ENCODE measurements at regions not wholly inside any gene's neighbourhood (a gene's known extent, or its start where the extent isn't known, plus 50 kb on each side); places are given as distances from the start of the nearest gene placed in this dataset.
"Not testable (repeated sequence)": the region's sequence is repeated elsewhere in the genome, so short reads cannot be mapped to it uniquely, and the experiment has no call there.

DNA sequence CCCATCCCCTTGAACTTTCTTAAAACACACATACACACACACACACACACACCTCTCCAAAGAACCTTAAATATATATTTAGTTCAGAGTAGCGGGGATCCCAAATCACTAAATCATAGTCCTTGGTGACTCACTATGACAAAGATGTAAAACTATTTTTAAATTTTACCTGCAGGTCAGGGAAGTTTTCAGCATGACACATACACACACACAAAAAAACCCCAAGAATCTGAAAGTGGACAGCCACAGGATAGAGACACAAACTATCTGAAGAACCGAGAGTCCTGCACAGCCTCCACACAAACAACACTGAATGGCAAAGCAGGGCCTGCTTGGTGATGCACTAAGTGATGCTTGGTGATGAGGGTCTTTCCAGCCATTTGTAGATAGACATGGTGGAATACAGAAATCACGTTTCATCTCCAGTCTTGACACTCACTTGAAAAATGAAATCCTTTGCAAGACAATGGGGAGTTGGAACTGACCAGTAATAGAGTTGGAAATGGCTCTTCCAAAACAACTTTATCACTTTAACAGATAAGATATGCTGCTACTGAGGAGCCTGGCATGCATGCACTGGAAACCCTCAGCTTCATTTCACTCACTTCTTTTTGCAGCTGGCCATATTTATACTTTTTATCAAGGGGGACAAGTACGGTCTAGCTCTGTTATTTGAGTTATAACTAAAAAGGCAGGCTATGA is 307.3 kb downstream of the RAPGEF2 start:
- no peak for DNase-seq

DNA sequence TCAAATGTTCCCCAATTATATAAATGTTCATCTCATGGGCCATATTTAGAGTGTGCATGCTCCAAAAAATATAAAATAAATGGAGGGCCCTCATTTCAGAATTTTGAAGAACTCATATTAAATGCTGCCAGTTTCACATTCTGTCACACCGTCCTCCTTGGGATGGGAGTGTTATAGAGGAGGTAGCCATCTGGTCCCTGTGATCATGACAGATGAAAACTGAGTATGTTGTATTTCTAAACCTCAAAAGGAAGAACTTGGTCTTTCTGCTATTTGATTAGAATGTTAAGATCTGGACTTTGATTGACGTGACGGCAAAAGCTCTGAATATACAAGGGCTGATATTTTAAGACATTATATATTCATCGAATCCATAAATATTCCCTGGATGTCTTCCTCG is 308.0 kb downstream of the RAPGEF2 start:
- DNase-seq = no peak

DNA sequence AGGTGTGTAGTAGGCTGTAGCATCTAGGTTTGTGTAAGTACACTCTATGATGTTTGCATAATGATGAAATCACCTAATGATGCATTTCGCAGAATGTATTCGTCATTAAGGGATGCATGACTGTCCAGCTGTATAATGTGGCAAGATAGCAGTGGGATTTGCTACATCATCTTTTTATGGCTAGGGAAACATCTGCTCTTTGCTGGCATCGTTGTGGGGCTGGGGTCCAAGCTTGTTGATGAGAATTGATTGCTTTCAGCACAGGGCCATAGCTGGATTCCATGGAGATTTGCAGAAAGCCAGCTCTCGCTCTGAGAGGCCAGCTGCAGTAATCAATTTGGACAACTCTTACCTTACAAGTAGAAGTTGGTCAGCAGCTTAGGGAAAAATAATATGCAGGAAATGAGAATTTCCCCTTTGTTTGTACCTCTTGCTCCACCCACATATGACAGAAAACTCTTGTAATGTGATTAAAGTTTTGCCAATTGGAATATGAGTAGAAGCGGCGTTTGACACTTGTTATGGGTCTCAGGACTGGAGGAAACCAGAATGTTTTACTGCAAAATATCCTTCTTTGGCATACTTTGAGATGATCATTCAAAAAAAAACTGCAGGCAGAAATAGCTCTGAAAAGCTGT is 310.5 kb downstream of the RAPGEF2 start:
- DNase-seq = no peak

DNA sequence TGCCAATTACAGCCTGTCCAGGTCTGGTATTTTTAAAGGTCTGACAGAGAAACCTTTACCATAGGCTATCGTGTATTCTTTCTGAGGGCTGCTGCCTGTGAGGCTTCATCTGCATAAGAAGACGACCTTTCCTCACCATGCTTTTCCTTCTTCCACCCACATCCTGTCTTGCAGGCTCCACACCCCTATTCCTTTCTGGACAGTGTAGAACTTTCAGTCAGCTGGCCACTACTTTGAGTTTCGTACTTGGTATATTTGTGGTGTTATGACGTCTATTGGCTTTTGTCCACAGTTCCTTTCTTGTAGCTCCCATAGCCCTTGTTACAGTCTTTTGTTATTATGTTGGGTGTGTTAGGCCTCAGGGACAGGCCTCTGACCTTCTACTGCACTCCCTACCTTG is 311.4 kb downstream of the RAPGEF2 start:
- DNase-seq = no peak

DNA sequence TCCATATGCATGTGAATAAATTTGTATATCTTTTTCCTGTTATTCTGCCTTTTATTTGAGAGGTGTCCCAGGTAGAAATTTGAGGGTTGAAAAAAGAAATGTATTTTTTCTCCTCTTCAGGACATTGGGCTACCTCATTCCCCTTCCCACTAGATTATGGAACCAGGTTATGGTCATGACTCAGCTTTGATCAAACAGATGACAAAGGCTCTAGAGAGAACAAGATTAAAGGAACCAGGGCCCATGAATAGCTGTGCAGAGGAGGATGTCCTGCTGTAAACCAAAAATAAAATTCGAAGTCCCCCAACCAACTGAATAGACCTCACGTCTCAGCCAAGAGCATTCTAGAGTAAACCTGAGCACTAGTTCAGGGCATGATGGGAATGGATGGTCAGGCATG is 313.2 kb downstream of the RAPGEF2 start:
- DNase-seq = no peak

DNA sequence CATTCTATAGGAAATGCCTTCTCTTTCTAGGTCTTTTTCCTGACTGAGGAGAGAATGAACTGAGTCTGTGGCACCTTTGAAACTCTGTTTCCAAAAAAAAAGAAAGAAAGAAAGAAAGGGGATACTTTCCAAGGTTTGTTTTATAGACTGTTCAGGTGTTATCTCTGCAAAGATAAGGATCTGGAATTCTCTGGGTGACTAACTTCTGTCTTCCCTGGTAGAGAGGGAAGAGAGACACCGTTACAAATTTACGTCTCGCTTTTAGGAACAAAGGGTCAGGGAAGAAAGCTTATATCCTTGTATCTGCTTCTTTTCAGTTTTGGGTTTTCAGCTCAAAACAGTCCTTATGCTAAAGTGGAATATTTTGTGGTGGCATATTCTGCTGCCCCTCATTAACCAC is 314.1 kb downstream of the RAPGEF2 start:
- DNase-seq = no peak

DNA sequence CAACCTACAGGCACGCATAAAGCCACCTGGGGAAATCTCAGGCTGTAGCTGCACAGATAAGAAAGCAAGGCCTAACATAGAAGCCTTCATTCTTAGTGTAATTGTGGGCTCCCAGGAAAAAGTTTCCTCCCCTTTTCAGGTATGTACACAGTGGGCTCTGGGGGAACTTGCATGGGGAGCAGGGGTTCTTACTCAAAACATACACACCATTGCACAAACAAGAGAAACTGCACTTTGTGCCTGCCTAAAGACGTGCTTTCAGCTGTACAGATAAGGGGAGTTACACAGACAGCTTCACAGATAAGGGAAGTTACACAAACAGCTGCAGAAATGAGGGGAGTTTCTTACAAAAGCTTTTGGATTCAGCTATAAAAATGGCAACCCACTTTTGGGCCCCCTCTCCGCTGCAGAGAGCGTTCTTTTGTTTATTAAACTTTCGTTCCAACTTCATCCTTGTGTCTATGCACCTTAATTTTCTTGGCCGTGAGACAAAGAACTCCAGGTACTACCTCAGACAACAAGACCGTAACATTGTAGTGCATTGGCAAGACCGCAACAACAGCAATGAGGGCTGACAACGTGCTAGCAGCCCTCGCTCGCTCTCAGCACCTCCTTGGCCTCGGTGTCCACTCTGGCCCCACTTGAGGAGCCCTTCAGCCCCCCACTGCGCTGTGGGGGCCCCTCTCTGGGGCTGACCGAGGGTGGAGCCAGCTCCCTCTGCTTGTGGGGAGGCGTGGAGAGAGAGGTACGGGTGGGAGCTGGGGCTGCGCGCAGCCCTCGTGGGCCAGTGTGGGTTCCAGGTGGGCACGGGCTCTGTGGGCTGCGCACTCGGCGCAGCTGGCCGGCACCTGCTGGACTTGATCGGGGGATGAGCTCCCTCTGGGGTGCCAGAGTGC is 317.5 kb downstream of the RAPGEF2 start:
- DNase-seq = no peak

DNA sequence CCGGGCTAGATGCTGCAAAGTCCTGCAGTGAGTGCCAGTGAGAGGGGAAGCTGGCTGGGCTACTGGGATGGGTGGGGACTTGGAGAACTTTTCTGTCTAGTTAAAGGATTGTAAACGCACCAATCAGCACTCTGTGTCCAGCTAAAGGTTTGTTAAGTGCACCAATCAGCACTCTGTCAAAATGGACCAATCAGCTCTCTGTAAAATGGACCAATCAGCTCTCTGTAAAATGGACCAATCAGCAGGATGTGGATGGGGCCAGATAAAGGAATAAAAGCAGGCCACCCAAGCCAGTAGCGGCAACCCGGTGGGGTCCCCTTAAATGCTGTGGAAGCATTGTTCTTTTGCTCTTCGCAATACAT is 318.2 kb downstream of the RAPGEF2 start:
- DNase-seq = not testable (repeated sequence)

DNA sequence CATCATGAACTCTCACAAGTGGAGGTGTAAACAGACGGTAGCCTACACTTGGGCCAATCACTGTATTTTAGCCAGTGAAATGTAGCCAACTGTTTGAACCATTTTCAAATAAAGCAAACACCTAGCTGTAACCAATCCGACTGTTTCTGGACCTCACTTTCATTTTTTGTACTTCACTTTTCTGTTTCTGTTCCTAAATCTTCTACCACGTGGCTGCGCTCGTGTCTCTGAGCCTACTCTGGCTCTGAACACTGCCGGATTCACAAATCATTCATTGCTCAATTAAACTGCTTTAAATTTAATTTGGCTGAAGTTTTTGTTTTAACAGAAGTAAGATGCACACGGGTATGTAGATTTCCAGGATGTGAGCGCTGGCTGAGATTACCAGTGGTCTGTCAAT is 319.1 kb downstream of the RAPGEF2 start:
- no peak for DNase-seq

DNA sequence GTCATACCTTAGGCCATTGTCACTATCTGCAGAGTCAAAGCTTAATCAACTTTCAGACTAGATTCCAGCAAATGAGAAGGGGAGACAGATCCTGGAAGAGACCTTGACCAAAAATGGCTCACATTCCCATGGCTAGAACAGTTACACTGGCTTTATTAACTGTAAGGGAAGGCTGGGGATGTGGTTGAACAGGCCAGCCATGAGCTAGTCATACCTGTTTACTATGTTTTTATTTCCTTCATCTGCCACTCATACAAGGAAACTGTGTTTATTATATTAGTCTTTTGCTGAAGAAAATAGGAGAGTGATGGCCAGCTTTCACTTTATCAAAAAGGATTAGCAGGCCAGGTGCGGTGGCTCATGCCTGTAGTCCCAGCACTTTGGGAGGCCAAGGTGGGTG is 319.7 kb downstream of the RAPGEF2 start:
- no peak for DNase-seq

DNA sequence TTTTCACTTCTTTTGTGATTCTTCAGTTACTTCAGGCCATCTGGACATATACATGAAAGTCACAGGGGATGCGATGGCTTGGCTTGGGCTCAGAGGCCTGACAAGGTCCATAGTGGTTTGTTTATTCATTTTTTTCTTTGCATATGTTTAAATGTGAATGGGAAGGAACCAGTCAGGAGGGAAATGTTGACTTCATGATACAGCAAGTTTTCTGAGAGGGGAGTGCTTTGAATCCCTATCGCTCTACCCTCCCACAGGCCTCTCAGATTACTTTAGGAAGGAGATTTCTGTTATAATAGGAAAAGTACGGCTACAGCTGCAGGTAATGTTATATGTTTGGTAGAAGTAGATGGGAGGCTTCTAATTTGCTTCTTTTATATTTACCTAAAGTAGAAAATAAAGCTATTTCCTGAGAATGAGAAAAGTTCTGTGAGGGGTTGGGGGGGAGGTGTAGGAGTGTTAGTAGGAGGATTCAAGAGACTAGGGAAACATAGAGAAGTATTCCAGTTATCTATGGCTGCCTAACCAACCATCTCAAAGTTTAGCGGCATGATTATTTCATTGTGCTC is 322.9 kb downstream of the RAPGEF2 start:
- no peak for DNase-seq

DNA sequence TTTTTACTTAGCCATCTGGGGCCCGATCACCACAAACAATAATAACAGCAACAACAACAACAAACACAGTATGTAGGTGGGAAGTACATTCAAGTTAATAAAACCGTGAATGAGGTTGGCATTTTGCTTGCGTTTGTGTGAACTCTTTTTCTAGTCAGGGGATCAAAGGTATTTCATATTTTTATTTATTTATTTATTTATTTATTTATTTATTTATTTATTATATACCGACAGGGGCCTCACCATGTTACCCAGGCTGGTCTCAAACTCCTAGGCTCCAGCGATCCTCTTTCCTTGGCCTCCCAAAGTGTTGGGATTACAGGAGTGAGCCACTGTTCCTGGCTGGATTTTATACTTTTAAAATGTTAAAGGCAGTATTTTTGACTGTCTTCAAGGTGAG is 325.4 kb downstream of the RAPGEF2 start:
- no peak for DNase-seq

DNA sequence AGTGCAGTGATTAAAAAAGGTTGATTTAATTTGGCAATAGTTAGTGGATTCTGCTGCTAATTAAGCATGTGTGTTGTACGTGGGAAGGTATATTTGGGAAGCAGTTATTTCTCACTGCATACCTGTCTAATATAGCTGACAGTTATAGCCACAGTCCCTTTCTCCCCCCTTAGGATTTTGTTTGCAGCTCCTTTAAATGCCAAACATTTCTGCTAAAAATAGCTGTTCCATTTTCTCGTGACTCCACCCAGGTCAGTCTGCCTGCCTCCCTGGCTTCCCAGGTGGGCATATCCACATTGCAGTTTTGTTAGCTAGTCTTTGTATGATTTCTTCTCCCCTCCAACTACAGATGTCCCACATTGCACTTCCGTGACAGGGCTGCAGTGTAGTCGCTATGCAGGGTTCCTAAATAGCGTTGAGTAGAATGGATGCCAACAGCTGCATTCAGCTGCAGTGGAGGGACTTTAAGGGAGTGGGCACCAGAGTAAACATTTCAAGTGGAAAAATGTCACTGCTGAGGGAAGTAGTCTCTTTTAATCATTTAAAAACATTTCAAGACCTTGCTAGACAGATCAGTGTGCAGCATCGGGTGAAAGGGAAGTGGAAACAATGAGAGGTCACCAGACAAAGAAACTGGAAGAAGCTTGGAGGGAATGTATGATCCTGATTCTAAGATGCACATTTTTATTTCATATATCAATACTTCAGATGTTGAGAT is 326.3 kb downstream of the RAPGEF2 start:
- no peak for DNase-seq

DNA sequence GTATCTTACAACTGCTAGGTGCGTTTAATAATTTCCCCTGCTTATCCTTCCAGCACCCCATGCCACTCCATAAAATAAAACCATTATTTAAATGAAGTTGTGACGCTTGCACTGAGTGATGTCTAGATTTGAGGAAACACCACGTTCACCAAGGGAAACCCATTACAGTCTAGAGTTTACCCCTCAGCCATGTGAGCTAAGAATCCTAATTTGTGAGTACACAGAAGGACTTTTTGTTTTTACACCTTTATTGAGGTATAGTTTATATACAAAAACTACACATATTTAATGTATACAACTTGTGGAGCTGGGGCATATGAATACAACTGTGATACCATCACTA is 326.8 kb downstream of the RAPGEF2 start:
- DNase-seq = no peak

DNA sequence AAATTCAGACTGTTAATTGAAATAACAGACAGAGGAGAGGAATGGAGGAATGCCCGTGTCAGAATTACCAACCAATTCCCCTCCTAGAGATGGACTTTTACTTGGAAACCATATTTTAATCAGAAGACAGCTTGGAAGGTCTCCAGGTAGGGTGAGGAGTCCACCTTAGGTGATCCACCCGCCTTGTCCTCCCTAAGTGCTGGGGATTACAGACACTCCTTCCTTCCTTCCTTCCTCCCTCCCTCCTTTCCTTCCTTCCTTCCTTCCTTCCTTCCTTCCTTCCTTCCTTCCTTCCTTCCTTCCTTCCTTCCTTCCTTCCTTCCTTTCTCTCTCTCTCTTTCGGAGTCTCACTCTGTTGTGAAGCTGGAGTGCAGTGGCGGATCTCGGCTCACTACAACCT is 328.0 kb downstream of the RAPGEF2 start:
- DNase-seq = no peak

DNA sequence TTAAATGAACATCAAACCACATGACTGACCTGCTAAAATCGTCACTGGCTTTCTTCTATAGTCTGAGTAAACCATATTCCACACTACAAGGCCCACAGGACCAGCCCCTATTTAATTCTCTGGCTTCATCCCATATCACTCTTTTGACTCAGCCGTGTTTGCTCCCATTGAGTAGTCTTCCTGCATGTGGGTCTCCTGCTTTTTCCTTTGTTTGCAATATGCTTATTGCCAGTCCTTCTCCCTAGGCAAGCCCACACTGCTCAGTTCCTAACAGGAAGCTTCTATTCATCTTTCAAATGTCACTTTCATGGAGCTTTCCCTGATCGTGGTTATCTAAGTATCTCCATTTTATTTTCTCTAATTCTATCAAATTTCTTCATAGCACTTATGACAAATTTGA is 329.6 kb downstream of the RAPGEF2 start:
- DNase-seq = no peak

DNA sequence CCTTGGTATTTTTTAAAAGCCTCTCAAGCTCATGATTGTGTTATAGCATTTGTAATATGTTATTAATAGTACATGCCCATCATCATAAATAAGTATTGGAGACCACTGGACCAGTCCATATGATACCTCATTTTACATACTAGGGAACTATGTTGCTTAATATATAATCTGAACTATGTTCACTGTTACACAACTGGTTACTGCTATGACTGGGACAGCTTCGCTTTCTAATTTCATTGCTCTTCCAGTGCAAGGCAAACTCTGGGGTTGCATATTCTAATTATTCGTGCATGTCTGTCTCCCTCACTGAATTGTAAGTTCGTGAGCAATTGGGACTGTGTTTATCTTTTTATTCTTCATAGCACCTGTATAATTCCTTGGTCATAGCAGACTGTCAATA is 330.5 kb downstream of the RAPGEF2 start:
- DNase-seq = no peak

DNA sequence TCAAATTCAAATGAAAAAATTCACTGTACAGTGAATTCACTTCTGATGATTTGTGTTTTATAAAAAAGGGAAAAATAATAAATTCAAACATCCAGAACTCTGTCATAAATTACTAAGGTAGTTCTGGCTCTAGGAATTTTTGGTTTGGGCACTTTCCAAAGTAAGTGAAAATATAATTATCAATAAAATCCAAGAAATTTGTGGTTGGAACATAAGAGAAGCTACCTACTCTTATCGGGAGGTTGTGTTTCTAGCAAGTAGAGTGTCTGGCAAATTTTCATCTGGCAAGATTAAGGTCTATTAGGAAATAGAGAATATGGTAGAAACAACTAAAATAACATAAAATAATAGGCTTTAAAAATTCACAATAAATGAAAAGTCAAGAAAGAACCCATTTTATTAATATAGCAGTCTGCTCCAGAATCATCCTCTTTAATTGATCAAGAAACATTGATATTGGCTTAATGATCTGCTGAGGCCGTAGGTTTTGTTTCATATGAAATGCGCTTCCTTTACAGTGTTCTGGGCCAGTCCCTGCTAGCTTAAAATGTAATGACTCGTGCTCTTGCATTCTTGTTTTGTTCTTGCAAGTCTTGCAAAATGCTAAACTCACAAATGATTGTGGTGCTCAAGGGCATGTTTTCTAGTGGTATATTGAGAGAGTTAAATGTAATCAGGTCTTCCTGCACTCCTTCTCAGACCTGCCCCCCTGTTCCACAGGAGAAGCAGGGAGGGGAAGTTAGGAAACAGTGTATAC is 331.4 kb downstream of the RAPGEF2 start:
- DNase-seq = no peak

DNA sequence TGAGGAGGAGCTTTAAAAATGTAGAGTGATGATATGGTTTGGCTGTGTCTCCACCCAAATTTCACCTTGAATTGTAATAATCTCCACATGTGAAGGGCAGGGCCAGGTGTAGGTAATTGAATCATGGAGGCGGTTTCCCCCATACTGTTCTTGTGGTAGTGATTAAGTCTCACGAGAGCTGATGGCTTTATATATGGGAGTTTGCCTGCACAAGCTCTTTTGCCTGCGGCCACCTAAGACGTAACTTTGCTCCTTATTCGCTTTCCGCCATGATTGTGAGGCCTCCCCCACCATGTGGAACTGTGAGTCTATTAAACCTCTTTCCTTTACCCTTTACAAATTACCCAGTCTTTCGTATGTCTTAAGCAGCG is 332.0 kb downstream of the RAPGEF2 start:
- DNase-seq = no peak

DNA sequence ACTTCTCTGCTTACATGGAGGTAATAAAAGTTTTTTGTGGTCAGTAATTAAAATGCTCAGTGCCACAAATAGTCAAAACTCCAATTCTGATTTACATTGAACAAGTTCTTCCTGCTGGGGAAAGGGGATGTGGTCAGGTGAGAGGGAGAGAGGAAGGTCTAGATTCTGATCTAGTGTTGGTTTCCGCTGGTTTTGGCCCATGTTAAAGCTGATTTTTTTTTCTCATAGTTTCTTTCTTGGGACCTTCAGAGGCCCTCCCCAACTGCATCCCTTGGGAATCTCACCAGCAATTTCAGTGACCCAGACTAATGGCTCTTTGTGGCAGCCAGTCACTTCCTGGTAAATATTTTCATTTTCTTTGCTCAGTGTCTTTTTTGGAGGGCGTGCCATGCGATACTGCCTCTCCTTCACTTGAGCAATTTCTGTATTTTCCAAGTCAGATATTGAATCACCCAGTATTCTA is 332.7 kb downstream of the RAPGEF2 start:
- no peak for DNase-seq

DNA sequence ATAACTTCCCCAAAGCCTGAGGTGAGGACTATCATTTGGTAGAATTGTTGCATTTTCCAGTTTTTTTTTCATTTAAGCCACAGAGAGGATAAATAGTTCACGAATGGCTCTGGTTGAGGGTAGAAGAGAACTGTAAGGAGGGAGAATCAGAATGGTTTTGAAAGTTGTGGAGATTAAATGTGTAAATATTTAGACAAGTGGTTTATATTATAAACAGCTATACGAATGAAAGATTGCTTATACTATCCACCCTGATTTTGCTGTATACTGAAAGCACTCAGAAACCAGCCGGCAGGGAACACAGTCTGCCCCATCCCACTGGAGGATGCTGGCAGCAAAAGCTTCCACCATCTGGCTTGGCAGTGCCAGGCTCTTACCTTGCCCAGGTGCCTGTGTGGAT is 341.1 kb downstream of the RAPGEF2 start:
- no peak for DNase-seq

DNA sequence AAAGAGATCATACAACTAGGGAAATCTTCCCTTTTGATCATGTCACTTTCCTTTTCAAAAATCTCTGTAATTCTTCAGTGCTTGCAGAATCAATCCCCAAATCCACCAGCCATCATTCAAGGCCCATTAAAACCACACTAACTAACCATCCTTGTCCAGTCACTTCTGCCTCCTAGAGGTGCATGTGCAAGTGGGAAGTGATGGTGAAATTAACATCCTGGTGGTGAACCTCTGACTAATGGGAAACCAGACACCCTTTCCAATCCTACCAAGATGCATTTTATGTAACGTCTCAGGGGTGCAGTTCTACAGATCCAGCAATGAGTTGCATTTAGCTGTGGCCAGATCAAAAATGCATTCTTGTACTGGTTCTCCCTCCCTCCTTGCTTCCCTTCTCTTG is 341.8 kb downstream of the RAPGEF2 start:
- DNase-seq = no peak
